Neural progenitor cell (in vitro differentiated cells): ENCODE measurements at regions not wholly inside any gene's neighbourhood (a gene's known extent, or its start where the extent isn't known, plus 50 kb on each side); places are given as distances from the start of the nearest gene placed in this dataset.

Experiments used
- DNase-seq: peaks from one replicate; pipeline ENCODE4 v3.0.0-alpha.2; 2016; ENCODE audit warnings: low spot score
- H2AFZ ChIP-seq: fragments of 200-600 bp; sonication (generic); replicated peaks from 2 replicates; pipeline ENCODE4 v1.6.1; 2016; ENCODE audit warnings: antibody characterized with exemption
- H3F3A ChIP-seq: fragments of 200-600 bp; sonication (generic); 2 replicates; pipeline ENCODE4 v1.6.1; 2016; ENCODE audit warnings: antibody characterized with exemption, low read depth
- H3K27ac ChIP-seq: fragments of 200-600 bp; sonication (generic); 2 replicates; pipeline ENCODE4 v1.5.1; 2016; ENCODE audit warnings: mild to moderate bottlenecking
- H3K27me3 ChIP-seq: fragments of 200-600 bp; sonication (generic); 2 replicates; pipeline ENCODE4 v1.6.1; 2016; ENCODE audit warnings: mild to moderate bottlenecking, moderate library complexity
- H3K36me3 ChIP-seq: fragments of 200-600 bp; sonication (generic); 2 replicates; pipeline ENCODE4 v1.5.1; 2016
- H3K4me1 ChIP-seq: fragments of 200-600 bp; sonication (generic); 2 replicates; pipeline ENCODE4 v1.6.1; 2016; ENCODE audit warnings: mixed run types
- H3K4me2 ChIP-seq: fragments of 200-600 bp; sonication (generic); 2 replicates; pipeline ENCODE4 v1.6.1; 2016
- H3K4me3 ChIP-seq: fragments of 200-600 bp; sonication (generic); 2 replicates; pipeline ENCODE4 v1.5.1; 2016
- H3K79me2 ChIP-seq: fragments of 200-600 bp; sonication (generic); 2 replicates; pipeline ENCODE4 v1.6.1; 2016; ENCODE audit warnings: low read depth
- H3K9ac ChIP-seq: fragments of 200-600 bp; sonication (generic); 2 replicates; pipeline ENCODE4 v1.6.1; 2016
- H3K9me3 ChIP-seq: fragments of 200-600 bp; sonication (generic); 2 replicates; pipeline ENCODE4 v1.5.1; 2016; ENCODE audit warnings: low read depth
- H4K20me1 ChIP-seq: fragments of 200-600 bp; sonication (generic); 2 replicates; pipeline ENCODE4 v1.6.1; 2016; ENCODE audit warnings: low read depth
- H3K27ac Mint-ChIP-seq: 3 replicates; pipeline ENCODE4 v1.8.0; 2021; ENCODE audit warnings: mixed read lengths
- H3K27me3 Mint-ChIP-seq: 2 replicates; pipeline ENCODE4 v1.8.0; 2022; ENCODE audit warnings: low read depth, mild to moderate bottlenecking, inconsistent platforms, moderate library complexity, mixed read lengths; ENCODE audit not compliant: insufficient read depth
- H3K36me3 Mint-ChIP-seq: 3 replicates; pipeline ENCODE4 v1.8.0; 2021; ENCODE audit warnings: mixed read lengths
- H3K4me1 Mint-ChIP-seq: 3 replicates; pipeline ENCODE4 v1.8.0; 2021; ENCODE audit warnings: mixed read lengths
- H3K4me3 Mint-ChIP-seq: 3 replicates; pipeline ENCODE4 v1.8.0; 2021; ENCODE audit warnings: mild to moderate bottlenecking, moderate library complexity, mixed read lengths
- H3K9me3 Mint-ChIP-seq: 3 replicates; pipeline ENCODE4 v1.8.0; 2020; ENCODE audit warnings: mixed read lengths
- EZH2 ChIP-seq: fragments of 200-600 bp; sonication (generic); IDR thresholded peaks from 2 replicates; pipeline ENCODE4 v1.6.1; 2017; ENCODE audit warnings: antibody characterized with exemption, mild to moderate bottlenecking, moderate library complexity
- EZH2phosphoT487 ChIP-seq: fragments of 200-600 bp; sonication (generic); IDR thresholded peaks from 2 replicates; pipeline ENCODE4 v1.6.1; 2017; ENCODE audit warnings: antibody characterized with exemption
- TF ChIP-seq, protein P1 (sequence below): fragments of 200-600 bp; sonication (generic); IDR thresholded peaks from 2 replicates; pipeline ENCODE4 v1.5.1; 2017; ENCODE audit warnings: antibody characterized with exemption, mild to moderate bottlenecking

DNA sequence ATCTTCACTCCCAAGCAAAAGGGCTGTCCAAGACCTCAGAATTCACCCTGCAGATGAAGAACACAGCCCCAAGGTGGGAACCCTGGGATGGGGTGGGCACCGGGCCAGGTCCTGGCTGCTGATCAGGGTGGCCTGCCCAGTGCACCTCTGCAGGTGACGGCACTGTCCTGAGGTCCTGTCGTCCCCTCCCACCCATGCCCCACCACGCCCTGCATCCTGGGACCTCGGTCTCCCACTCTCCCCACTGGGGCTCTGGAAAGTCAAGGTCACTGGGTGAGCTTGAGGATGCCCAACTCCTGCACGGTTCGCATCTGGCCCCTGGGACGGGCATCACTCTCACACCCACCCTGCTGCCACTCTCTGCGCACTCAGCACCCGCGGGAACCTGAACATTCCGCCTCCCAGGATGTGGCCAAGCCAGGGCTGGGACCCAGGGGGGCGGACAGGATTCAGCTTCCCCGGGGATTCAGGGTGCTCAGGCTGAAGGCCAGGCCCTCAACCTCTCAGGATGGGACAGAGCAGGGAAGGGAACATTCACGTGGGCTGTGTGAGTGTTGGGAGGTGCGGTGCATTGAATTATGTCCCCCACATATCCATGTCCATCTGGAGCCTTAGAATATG, 115.9 kb downstream of the CPZ start:
- TF ChIP-seq, protein P1, sequence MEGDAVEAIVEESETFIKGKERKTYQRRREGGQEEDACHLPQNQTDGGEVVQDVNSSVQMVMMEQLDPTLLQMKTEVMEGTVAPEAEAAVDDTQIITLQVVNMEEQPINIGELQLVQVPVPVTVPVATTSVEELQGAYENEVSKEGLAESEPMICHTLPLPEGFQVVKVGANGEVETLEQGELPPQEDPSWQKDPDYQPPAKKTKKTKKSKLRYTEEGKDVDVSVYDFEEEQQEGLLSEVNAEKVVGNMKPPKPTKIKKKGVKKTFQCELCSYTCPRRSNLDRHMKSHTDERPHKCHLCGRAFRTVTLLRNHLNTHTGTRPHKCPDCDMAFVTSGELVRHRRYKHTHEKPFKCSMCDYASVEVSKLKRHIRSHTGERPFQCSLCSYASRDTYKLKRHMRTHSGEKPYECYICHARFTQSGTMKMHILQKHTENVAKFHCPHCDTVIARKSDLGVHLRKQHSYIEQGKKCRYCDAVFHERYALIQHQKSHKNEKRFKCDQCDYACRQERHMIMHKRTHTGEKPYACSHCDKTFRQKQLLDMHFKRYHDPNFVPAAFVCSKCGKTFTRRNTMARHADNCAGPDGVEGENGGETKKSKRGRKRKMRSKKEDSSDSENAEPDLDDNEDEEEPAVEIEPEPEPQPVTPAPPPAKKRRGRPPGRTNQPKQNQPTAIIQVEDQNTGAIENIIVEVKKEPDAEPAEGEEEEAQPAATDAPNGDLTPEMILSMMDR, result no peak
- TF ChIP-seq EZH2 (no peak), EZH2phosphoT487 (no peak)
- Histone ChIP-seq H3K4me1 (peaks cover 32% of the 10 kb centered on the region), H3K9ac (no peak overlapping the region), H3K4me2 (no peak overlapping the region), H3K27me3 (no peaks in the 10 kb centered on the region), H3K9me3 (peaks cover 4% of the 10 kb centered on the region), H2AFZ (no peak overlapping the region), H3K27ac (no peak overlapping the region), H3F3A (peaks cover 11% of the 10 kb centered on the region), H3K79me2 (no peaks in the 10 kb centered on the region), H3K36me3 (no peaks in the 10 kb centered on the region), H3K4me3 (no peak overlapping the region), H4K20me1 (no peaks in the 10 kb centered on the region)
- Mint-ChIP-seq H3K27me3 (peaks cover 22% of the 10 kb centered on the region), H3K27ac (no peak overlapping the region), H3K4me1 (peaks cover 21% of the 10 kb centered on the region), H3K4me3 (no peak overlapping the region), H3K36me3 (no peaks in the 10 kb centered on the region), H3K9me3 (peaks cover 15% of the 10 kb centered on the region)
- DNase-seq, result no peak

DNA sequence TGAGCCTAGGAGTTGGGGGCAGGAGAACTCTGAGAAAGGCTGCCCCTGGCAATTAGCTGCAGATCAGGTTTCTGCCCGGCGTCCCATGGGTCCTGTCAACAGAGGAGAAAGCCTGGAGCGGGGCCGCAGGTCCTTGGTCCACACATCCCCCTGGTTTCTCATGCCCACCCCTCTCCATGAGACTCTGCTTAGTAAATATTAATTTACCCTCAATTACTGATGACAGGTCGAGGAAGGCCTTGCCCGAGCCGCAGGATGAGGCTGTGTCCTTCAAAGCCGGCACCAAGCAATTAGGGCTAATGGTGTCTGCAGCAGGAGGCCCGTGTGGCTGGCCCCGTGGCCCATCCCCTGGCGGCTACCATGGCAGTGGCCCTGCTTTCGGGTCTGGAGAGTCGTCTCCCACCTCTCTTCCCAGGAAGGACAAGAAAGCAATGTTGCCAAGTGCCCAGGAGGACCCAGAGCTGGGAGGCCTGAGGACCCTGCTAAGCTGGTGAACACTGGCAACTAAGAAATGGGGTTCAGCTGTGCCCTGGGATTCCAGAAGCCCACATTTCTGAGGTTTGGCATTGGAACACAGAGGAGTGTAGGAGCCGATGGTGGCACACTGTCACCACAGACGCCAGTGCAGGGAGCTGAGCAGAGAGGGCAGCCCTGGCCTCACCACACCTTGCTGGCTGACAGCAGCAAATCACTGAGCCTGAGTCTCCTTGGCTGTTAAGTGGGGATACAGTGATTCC, 114.6 kb downstream of the CPZ start:
- H3K4me2 ChIP-seq, result no peak overlapping the region
- no peak for TF ChIP-seq EZH2phosphoT487
- H3K27ac ChIP-seq, result no peak overlapping the region
- H3F3A ChIP-seq, result peaks cover 11% of the 10 kb centered on the region
- no peaks in the 10 kb centered on the region for H3K79me2 ChIP-seq
- no peak for DNase-seq
- H4K20me1 ChIP-seq, result no peaks in the 10 kb centered on the region
- H3K4me3 ChIP-seq, result no peak overlapping the region
- H3K27ac Mint-ChIP-seq, result no peak overlapping the region
- no peak overlapping the region for H3K9ac ChIP-seq
- H3K4me3 Mint-ChIP-seq, result no peak overlapping the region
- peaks cover 21% of the 10 kb centered on the region for H3K4me1 Mint-ChIP-seq
- H3K27me3 Mint-ChIP-seq, result peaks cover 27% of the 10 kb centered on the region
- H3K36me3 Mint-ChIP-seq, result no peaks in the 10 kb centered on the region
- no peaks in the 10 kb centered on the region for H3K36me3 ChIP-seq
- no peaks in the 10 kb centered on the region for H3K9me3 ChIP-seq
- peaks cover 32% of the 10 kb centered on the region for H3K4me1 ChIP-seq
- H3K9me3 Mint-ChIP-seq, result peaks cover 3% of the 10 kb centered on the region
- H2AFZ ChIP-seq, result no peak overlapping the region
- H3K27me3 ChIP-seq, result no peaks in the 10 kb centered on the region

DNA sequence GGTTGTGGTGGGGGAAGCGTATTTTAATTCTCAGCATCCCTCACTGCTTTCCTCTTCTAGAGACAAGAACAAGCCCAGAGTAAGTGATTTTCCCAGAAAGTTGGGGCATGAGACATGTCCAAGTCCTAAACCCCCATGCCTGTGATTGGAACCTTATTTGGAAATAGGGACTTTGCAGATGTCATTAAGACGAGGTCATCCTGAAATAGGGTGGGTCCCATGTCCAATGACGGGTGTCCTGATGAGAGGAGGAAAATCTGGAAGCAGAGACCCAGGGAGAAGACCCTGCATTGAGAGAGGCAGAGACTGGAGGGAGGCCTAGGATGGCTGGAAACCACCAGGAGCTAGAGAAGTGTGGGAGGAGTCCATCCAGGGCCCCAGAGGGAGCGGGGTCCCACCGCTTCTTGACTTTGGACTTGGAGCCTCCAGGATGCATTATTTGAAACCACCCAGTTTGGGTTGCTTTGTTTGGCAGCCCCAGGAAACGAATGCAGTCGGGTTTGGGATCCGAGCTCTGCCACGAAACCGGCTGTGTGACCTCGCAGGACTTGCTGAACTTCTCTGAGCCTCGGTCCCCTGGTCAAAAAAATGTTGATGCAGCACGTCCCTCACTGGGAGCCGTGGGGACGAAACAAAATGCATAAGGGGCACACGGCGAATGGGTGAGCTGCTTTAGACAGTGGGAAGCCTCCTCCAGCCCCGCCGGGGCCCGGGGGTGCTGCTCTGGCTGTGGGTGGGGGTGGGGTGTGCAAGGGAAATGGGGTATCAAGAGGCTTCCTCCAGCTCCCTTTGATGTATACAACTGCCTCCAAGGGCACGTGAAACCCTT, 113.9 kb downstream of the CPZ start:
- H3K9ac ChIP-seq, result no peak overlapping the region
- Mint-ChIP-seq H3K4me3 (peak overlapping the region; percentile 68), H3K4me1 (peaks cover 21% of the 10 kb centered on the region), H3K36me3 (no peaks in the 10 kb centered on the region), H3K9me3 (peaks cover 3% of the 10 kb centered on the region), H3K27me3 (peaks cover 27% of the 10 kb centered on the region), H3K27ac (peak overlapping the region; percentile 74)
- H4K20me1 ChIP-seq, result no peaks in the 10 kb centered on the region
- no peaks in the 10 kb centered on the region for H3K79me2 ChIP-seq
- H3K4me1 ChIP-seq, result peaks cover 32% of the 10 kb centered on the region
- H2AFZ ChIP-seq, result no peak overlapping the region
- no peak overlapping the region for H3K4me3 ChIP-seq
- no peak for DNase-seq
- H3K9me3 ChIP-seq, result no peaks in the 10 kb centered on the region
- H3K36me3 ChIP-seq, result no peaks in the 10 kb centered on the region
- no peaks in the 10 kb centered on the region for H3K27me3 ChIP-seq
- H3F3A ChIP-seq, result peaks cover 11% of the 10 kb centered on the region
- H3K27ac ChIP-seq, result no peak overlapping the region
- H3K4me2 ChIP-seq, result no peak overlapping the region
- TF ChIP-seq, protein P1, result no peak
- no peak for TF ChIP-seq EZH2phosphoT487
- no peak for TF ChIP-seq EZH2
